ENCODE measurements at regions not wholly inside any gene's neighbourhood (a gene's known extent, or its start where the extent isn't known, plus 50 kb on each side); places are given as distances from the start of the nearest gene placed in this dataset.

GRCh38 chr13:103190841-103191240, 124.6 kb upstream of the SLC10A2 start:
- Histone ChIP-seq H3K27me3 (ENCODE audit: insufficient read depth, low read depth, severe bottlenecking) (no peaks in the 10 kb centered on the region), H3K27ac (no peak overlapping the region), H3K36me3 (no peaks in the 10 kb centered on the region), H3K4me3 (ENCODE audit: low read depth, low read length) (no peak overlapping the region), H3K9me3 (ENCODE audit: severe bottlenecking) (no peaks in the 10 kb centered on the region)
- no peak for DNase-seq
- TF ChIP-seq CTCF (IDR thresholded peaks at IDR 0.05; ENCODE audit: low read depth, low read length): no peak

- Histone ChIP-seq H3K4me3 (ENCODE audit: low read depth, low read length) (no peak overlapping the region), H3K36me3 (no peaks in the 10 kb centered on the region), H3K9me3 (ENCODE audit: severe bottlenecking) (no peaks in the 10 kb centered on the region), H3K27me3 (ENCODE audit: insufficient read depth, low read depth, severe bottlenecking) (no peaks in the 10 kb centered on the region), H3K27ac (no peak overlapping the region)
- DNase-seq: no peak
- TF ChIP-seq CTCF (IDR thresholded peaks at IDR 0.05; ENCODE audit: low read depth, low read length): peak; percentile 41; the same call in 1 of the 2 replicates
Observed at GRCh38 chr13:103188713-103189326, 122.6 kb upstream of the SLC10A2 start.

DNA sequence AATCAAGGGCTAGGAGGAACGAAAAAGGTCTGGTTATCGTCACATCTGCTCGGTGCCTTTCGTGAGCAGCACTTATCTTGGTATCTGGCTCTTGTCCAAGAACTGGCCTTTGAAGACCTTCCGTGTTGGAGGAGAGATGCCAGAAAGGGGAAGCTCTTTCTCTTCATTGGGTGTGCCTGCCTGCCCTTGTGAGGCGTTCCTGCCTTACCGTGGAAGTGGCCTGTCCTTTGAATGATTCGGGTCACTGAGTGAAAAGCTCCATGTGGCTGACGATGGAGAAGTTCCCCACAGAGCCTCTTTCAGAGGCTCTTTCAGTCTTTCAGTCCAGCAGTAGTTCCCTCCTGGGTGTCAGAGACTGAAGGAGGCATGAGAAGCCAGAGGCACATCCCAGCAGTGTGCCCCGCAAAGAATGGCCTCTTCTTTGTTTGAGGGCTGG, 121.5 kb upstream of the SLC10A2 start:
- no peaks in the 10 kb centered on the region for H3K9me3 ChIP-seq (ENCODE audit: severe bottlenecking)
- no peaks in the 10 kb centered on the region for H3K27me3 ChIP-seq (ENCODE audit: insufficient read depth, low read depth, severe bottlenecking)
- H3K36me3 ChIP-seq: no peaks in the 10 kb centered on the region
- H3K27ac ChIP-seq: no peak overlapping the region
- no peak overlapping the region for H3K4me3 ChIP-seq (ENCODE audit: low read depth, low read length)
- no peak for DNase-seq
- no peak for TF ChIP-seq CTCF (IDR thresholded peaks at IDR 0.05; ENCODE audit: low read depth, low read length)

- Histone ChIP-seq H3K9me3 (ENCODE audit: severe bottlenecking) (no peaks in the 10 kb centered on the region), H3K4me3 (ENCODE audit: low read depth, low read length) (no peak overlapping the region), H3K36me3 (no peaks in the 10 kb centered on the region), H3K27me3 (ENCODE audit: insufficient read depth, low read depth, severe bottlenecking) (no peaks in the 10 kb centered on the region), H3K27ac (no peak overlapping the region)
- TF ChIP-seq CTCF (IDR thresholded peaks at IDR 0.05; ENCODE audit: low read depth, low read length): no peak
- DNase-seq: no peak
Observed at GRCh38 chr13:103184413-103184812, 118.2 kb upstream of the SLC10A2 start.

- no peaks in the 10 kb centered on the region for H3K36me3 ChIP-seq
- peak overlapping the region; percentile 58 for H3K27ac ChIP-seq
- no peak for TF ChIP-seq CTCF (IDR thresholded peaks at IDR 0.05; ENCODE audit: low read depth, low read length)
- peak; percentile 42 for DNase-seq
- H3K27me3 ChIP-seq (ENCODE audit: insufficient read depth, low read depth, severe bottlenecking): no peaks in the 10 kb centered on the region
- no peaks in the 10 kb centered on the region for H3K9me3 ChIP-seq (ENCODE audit: severe bottlenecking)
- peak overlapping the region; percentile 16 for H3K4me3 ChIP-seq (ENCODE audit: low read depth, low read length)
Observed at GRCh38 chr13:103178986-103179943, 113.0 kb upstream of the SLC10A2 start.
